CD4-positive, alpha-beta T cell treated with Interleukin-6 at 100 ng/mL for 8 hours (primary cell): ENCODE measurements at regions not wholly inside any gene's neighbourhood (a gene's known extent, or its start where the extent isn't known, plus 50 kb on each side); places are given as distances from the start of the nearest gene placed in this dataset.

Experiments
- DNase-seq: peaks from one replicate; pipeline ENCODE4 v3.0.0-alpha.2; 2020; ENCODE audit warnings: mixed read lengths, low spot score

GRCh38 chr11:30089921-30090320, 73.1 kb upstream of the KCNA4 start:
- DNase-seq: no peak

- no peak for DNase-seq
These were observed 74.4 kb upstream of the KCNA4 start for GRCh38 chr11:30091246-30091645.

DNA sequence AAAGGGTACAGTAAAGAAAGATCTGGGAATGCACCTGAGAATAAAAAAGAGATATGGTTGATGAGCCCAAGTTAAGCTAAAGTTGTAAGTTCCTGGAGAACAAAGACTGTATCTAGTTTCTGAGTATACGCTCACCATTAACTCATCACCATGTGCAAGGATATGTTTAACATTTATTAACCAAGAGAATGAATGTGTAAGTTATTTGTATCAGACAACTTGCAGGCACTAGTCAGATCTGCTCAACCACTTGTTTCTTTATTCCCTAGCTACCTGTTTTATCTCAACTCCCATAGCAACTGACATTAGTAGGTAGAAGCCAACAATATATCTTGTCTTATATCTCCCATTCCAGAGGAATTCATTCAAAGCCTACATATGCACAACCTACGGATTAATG, 74.9 kb upstream of the KCNA4 start:
- DNase-seq: no peak

- no peak for DNase-seq
These were observed 75.7 kb upstream of the KCNA4 start for GRCh38 chr11:30092518-30092917.

DNA sequence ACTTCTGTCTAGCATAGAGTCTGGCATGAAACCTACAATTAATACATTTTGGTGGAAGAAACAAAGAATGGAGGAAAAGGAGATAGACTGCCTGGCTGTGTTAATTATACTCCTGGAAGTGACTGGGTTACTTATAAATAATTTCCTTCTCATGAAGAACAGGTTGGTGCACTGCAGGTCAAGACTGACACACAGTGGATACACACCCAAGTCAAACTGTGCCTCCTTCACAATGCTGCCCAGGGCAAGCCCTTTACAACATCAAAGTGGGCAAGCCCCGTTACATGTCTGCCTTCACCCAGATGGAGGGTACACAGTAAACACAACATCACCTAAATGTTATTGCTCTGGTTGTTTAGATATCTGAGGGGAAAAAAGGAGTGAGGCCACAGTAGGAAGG, 83.7 kb upstream of the KCNA4 start:
- DNase-seq: no peak

- DNase-seq: no peak
These were observed 89.7 kb upstream of the KCNA4 start for GRCh38 chr11:30106222-30107181.

- no peak for DNase-seq
These were observed 91.1 kb upstream of the KCNA4 start for GRCh38 chr11:30107899-30108298.

DNA sequence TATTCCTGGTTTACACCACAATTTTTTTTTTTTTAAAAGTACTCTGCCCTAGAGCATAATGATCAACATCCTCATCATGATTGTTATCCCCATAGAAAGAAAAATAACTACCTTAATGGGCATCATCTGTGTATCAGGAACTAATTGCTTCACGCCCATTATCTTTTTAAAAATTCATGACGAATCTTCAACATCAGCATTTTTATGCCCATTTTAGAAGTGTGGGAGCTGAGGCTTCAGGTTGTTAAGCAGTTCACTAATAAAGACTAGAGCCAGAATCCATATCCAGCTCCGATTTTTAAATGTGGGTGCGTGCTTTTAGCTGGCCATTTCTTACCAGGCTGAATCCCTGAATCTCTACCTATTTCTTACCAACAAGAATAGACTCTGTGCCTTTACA, 92.9 kb upstream of the KCNA4 start:
- DNase-seq: no peak

DNA sequence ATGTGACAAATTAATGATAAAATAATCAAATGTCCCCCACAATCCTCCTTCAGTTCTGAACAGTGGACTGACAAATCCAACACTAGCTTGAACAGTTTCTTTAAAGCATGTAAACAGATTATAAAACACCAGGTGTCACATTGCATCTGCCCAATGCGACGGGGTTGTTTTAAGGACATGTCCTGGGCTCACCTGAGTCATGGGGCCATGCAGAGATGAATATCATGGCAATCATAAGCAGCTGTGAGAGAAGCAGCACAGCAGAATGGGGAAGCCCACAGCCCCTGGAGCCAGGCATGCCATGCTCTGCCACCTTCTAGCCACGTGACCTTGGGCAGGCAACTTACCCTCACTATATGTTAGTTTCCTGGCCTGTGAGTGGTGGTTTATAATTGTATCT, 93.9 kb upstream of the KCNA4 start:
- DNase-seq: no peak

DNA sequence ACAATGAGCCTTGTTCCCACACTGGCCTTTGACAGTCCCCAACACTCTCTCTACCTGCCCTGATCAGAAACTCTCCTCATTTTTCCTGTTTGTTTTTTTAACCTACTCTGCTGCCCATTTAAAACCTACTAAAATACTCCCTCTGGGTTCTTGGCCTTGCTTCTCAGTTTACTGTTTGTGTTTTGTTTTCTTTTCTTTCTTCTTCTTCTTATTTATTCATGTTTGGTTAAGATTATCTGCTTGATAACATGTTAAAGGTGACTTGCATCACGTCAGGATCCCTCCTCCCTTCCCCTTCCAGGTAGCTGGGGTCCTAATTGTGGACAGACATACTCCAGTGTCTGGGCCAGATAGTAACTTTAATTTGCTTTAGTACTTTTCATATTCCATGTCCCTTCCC, 95.0 kb upstream of the KCNA4 start:
- no peak for DNase-seq

GRCh38 chr11:30113326-30113898, 96.6 kb upstream of the KCNA4 start:
- no peak for DNase-seq

DNA sequence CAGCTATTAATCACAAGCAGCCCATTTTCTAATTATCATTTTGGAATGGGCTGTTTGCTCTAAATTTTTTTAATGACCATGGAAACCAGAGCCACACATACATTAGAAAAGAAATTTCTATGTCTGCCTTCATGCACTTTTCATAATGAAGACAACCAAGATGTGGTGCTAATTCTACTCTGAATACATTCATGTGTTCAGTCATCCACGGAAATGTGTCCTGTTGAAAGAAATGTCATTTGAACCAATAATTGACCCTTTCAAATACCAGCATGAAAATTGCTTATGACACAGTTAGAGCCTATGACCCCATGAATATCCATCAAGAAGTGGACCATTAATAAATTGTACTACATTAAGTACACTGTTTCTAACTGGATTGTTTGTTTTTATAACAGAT, 99.7 kb upstream of the KCNA4 start:
- DNase-seq: no peak

GRCh38 chr11:30120045-30120589, 103.3 kb upstream of the KCNA4 start:
- DNase-seq: no peak

- DNase-seq: no peak
These were observed 105.4 kb upstream of the FSHB start for GRCh38 chr11:30125456-30125855.

DNA sequence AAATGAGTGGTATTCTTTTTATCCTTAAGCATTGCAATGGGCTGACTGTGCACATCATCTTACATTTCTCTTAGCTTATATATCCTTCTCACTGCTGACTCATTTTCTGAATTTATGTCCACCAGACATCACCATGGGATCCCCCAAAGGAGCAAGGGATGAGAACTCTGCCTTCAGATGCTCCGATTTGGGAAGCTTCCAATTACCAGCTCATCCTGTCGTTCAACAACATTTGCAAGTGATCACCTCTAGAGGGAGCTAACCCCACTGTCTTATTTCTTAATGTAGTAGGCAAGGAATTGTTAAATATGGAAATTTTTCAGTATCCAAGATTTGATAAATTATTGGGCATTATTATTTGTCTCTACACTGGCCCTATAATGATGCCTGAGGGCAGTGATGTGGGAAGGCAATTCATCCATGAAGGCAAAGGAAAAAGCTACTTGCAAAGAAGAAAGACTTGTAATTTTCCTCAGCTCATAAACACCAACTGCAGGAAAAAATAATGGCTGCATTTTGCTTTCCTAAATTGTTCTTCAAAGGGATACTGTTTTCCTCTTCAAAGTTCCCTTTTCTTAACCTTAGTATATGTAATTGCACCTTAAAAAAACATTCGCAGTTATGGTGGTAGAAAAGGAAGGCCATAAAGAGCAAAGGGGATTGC, 102.4 kb upstream of the FSHB start:
- DNase-seq: no peak

DNA sequence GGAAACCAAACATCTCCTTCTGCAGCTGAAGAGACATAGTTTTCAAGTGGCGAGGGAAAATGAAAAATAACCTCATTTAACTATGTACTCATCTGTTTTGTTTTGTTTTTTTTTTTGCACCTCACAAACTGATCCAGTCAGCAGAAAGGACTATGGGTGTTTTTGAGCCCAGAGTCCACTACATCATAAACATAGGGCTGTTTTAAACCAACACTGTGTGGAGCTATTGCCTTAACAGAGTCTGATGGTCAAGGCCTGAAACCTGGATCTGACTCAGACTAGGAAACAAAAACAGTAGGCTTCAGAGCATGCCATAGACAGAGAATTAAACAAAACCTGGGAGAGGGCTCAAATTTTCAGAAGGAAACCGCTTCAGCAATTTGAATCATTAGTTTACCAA, 99.3 kb upstream of the FSHB start:
- no peak for DNase-seq

GRCh38 chr11:30133281-30133680, 97.5 kb upstream of the FSHB start:
- DNase-seq: no peak

- peak; percentile 2 for DNase-seq
These were observed 87.6 kb upstream of the FSHB start for GRCh38 chr11:30143098-30143705.

DNA sequence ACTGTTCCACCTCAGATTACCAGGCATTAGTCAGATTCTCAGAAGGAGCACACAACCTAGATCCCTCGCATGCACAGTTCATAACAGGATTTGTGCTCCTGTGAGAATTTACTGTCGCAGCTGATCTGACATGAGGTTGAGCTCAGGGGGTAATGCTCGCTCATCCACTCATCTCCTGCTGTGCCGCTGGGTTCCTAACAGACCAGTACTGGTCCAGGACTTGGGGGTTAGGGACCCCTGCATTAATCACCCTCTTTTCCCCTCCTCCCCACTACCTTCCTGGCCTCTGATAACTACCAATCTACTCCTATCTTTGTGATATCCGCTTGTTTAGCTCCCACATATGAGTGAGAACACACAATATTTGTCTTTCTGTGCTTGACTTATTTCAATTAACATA, 83.5 kb upstream of the FSHB start:
- no peak for DNase-seq

DNA sequence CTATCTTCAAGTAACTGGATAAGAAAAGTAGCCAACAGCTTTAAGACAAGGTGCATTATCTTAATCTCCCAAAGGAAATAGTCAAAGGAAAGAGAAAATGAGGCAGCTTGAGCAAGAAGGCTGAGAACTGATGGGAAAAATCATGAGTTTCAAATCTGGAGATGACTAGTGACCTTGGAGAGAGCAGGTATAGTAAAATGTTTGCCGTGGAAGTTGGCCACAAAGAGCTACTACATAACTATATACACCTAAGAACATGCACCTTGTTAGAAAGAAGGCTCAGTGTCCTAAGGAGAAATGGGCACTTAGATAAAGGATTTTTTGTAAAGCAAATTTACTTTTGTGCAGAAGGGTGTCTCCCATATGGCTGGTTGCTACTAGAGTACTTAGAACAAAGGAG, 80.8 kb upstream of the FSHB start:
- DNase-seq: no peak

DNA sequence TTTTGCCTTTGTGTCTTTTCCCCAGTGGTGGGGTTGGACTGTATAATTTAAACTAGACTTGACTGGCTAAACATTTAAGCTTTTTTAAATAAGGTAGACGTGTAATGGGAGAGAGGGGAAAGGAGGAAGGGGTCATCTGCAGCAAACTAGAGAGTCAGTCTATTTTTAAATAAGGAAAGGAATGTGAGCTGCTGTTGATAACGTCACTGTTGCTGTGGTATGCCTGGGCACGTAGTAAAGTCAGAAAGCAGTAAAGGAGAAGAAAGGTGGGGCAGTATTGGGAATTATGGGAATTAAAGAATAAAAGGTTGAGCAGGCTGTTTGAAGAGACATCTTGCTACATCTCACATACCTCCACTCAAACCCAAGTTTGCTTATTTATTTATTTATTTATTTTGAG, 80.4 kb upstream of the FSHB start:
- DNase-seq: no peak

GRCh38 chr11:30153008-30153407, 77.8 kb upstream of the FSHB start:
- no peak for DNase-seq
